Right hindlimb (tissue), 1 donor: ENCODE measurements at regions not wholly inside any gene's neighbourhood (a gene's known extent, or its start where the extent isn't known, plus 50 kb on each side); places are given as distances from the start of the nearest gene placed in this dataset.
"Not testable (repeated sequence)": the region's sequence is repeated elsewhere in the genome, so short reads cannot be mapped to it uniquely, and the experiment has no call there.

ENCODE experiments used
- DNase-seq: peaks from one replicate; pipeline ENCODE4 v3.0.0-alpha.2; 2018

DNA sequence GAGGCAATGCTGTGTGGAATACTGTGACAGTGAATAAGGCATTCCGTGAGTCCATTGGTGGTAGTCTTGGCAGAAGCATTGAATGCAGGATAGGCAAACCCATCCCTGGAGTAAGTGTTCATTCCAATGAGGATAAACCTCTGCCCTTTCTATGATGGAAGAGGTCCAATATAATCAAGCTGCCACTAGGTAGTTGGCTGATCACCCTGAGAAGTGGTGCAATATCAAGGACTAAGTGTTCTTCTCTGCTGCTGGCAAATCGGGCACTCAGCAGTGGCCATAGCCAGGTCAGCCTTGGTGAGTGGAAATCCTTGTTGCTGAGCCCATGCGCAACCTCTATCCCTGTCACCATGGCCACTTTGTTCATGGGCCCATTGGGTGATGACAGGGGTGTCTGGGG is 70.1 kb downstream of the FBXO4 start:
- DNase-seq = no peak

DNA sequence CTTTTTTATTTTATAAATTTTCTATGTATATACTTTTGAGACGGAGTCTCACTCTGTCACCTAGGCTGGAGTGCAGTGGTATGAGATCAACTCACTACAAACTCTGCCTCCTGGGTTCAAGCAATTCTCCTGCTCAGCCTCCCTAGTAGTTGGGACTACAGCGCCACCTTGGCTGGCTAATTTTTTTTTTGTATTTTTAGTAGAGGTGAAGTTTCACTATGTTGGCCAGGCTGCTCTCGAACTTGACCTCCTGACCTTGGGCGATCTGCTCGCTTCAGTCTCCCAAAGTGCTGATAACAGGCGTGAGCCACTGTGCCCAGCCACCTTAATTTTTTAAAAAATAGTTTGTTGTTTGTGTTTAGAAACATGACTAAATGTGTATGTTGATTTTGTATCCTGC is 76.6 kb downstream of the FBXO4 start:
- DNase-seq = no peak

DNA sequence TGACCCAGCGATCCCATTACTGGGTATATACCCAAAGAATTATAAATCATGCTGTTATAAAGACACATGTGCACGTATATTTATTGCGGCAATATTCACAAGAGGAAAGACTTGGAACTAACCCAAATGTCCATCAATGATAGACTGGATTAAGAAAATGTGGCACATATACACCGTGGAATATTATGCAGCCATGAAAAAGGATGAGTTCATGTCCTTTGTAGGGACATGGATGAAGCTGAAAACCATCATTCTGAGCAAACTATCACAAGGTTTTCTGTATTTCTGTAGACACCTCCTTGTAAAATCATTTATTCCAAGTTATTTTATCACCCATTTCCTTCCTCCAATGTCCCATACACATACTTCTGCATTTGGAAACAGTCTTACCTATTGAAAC is 78.8 kb downstream of the FBXO4 start:
- not testable (repeated sequence) for DNase-seq

GRCh38 chr5:42005561-42006153 is 80.6 kb downstream of the FBXO4 start:
- DNase-seq = no peak

GRCh38 chr5:42013561-42013960 is 88.5 kb downstream of the FBXO4 start:
- no peak for DNase-seq

GRCh38 chr5:42015254-42015653 is 90.2 kb downstream of the FBXO4 start:
- no peak for DNase-seq

DNA sequence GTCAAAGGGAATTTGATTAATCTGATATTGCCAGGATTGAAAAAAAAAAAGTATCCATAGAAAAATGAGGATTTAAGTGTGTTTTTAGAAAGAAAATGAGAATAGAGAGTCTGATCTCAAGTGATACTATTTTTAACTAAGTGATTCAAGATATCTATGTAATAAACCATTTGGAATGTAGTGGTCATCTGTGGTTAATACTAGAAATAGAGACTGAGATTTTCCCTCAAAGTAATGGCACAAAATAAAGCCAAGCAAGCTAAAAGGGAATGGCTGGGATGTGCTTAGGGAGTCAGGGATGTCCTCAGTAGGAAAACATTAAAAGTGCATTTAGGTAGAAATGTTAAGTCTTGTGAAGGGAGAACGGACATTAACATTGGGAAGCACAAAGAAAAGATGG is 90.6 kb downstream of the FBXO4 start:
- DNase-seq = no peak

DNA sequence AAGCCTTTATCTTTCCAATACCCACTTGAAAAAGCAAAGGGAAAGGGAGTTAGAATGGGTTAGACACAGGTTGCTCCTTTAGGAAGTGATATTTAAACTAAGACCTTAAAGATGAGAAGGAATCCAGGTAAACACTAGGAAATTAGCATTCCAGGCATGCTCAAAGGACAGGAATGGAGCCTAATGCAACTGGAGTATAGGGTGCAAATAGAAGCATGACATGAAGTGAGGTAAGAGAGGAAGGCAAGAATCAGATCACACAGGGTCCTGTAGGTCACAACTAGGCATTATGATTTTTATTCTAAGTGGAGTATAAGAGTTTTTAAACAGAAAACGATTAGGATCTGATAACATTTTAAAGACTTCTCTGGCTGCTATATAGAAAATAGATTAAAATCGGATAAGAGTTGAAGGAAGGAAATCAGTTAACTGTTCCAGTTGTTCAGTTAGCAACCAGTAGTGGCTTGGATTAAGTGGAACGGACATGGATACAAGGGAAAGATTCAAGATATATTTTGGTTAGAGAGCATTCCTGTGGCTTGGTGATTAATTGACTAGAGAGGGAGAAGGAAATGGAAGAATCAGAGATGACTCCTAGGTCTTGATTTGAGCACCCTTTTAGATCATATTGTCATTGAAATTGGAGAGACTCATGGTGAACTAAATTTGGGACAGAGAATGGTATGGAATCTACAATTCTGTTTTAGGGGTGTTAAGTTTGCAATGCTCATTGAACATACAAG is 95.9 kb downstream of the FBXO4 start:
- DNase-seq = no peak

DNA sequence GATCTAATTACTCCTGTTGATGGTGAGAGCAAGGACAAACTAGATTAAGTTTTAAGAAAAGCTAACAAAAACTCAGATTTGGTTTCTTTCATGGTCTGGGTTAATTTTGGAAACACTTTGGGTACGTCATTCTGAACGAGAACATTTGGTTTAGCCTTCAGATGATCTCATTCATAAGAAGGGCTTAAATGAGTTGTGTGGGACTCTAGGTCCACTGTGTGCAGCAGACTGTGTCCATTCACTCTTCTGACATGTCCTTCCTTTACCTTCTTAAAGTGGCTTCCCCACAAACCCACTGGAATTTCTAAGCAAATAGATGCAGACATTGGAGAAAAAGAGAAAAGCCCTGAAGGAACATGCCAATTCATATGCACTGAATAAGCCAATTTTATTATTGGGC is 96.8 kb downstream of the FBXO4 start:
- DNase-seq = no peak

- DNase-seq = no peak
These were observed 97.4 kb downstream of the FBXO4 start for GRCh38 chr5:42022383-42022972.

DNA sequence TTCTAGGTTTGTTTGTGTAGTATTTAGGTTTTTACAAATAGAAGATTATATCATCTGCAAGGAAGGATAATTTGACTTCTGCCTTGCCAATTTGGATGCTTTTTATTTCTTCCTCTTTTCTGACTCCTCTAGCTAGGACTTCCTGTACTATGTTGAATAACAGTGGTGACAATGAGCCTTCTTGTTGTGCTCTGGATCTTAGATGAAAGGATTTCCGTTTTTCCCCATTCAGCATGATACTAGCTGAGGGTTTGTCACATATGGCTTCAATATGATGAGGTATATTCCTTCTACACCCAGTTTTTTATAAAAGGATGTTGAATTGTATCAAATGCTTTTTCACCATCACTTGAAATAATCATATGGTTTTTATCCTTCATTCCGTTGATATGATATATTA is 101.4 kb downstream of the FBXO4 start:
- no peak for DNase-seq

GRCh38 chr5:42032137-42032536 is 107.1 kb downstream of the FBXO4 start:
- no peak for DNase-seq

DNA sequence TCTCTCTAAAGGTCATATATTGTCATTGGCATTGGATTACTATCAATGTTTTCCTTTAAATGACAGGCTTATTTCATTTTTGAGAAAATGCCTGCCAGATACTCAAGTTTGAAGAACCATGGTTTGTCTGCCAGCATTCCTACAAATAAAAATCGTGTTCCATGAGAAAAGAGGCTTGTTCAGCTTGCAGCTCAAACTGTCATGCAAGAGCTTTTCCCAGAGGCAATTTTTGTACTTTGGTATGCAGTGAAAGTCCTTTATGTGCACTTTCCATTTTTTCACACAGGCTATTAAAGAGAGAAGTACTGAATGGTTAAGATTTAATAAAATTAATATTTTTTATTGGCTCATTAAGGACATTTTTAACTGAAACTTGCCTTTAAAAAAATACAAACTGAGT is 110.4 kb downstream of the FBXO4 start:
- no peak for DNase-seq

- DNase-seq = no peak
These were observed 111.3 kb downstream of the FBXO4 start for GRCh38 chr5:42036379-42036778.

GRCh38 chr5:42037379-42037932 is 112.4 kb downstream of the FBXO4 start:
- no peak for DNase-seq

DNA sequence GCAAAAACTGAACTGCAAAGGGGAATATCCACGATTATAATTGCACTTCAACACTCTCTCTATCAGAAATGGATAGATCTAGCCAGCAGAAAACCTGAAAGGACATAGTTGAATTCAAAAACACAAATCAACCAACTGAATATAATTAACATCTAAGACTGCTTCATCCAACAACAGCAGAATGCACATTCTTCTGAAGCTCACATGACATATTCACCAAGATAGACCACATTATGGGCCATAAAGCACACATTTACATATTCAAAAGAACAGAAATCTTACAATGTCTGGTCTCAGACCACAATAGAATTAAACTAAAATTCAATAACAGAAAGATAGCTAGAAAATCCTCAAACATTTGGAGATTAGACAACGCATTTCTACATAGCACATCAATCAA is 118.3 kb downstream of the FBXO4 start:
- DNase-seq = no peak

DNA sequence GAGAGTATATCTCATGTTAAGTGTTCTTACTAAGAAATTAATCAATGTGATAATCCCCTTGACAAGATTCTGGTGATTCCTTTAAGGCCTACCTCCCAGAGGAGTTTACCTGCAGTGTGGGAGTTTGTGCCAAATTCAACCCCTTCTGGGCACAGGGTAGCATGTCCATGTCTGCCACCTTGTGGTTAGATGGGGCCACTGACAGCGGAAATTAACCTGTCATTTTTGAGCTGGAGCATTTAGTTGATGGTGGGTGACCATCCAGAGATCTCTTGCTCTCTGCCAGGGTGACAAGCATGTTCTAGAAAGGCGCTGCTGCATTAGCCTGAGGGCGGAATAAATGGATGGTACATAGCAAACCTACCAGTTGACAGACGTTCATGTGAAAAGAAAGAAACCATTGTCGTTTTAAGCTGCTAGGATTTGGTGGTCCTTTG is 132.2 kb downstream of the FBXO4 start:
- no peak for DNase-seq

DNA sequence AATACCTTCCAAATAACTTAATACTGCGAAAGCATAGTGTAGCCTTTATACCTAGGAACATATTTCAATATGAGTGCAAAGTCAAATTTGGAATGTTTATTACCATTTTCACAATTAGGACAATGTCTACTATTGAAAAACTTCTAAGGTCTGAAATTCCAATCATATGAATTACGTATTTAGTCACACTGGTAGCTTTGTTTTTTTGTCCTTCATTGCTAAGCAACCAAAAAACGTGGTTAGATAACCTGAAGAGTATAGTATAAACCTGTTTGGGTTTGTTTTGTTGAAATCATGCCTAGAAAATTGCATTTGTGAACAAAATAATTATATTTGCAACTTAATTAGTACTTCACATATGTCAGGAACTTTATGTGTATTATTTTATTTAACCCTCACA is 134.2 kb downstream of the FBXO4 start:
- no peak for DNase-seq

DNA sequence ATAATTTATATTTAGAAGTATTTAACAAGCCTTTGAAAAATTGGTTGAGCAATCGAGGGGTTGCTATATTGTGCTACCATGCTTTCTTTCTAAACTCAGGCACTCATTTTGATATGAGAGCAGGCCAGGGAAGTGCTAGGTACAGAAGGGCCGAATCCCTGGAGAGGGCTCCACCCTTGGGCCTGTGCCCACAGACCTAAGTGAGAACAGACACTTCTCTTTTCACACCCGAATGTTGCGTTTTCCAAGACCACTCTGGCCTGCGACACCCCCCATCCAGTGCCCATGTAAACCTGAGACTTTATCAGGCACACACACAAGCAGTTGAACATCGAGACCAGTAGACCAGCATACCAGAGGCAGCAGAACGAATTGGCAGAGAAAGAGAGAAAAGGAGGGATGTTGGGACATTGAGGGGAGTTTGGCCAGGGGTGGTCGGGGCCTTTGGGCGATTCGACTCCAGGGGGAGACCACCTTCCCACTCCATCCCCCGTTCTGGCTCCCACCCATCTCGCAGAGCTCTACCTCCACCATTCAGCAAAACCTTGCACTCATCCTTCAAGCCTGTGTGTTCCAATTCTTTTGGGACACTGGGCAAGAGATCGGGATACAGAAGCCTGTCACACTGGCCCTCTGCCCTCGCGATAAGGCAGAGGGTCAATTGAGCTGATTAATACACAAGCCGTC is 134.8 kb downstream of the FBXO4 start:
- no peak for DNase-seq

GRCh38 chr5:42061121-42061520 is 136.0 kb downstream of the FBXO4 start:
- no peak for DNase-seq

- no peak for DNase-seq
These were observed 139.7 kb downstream of the FBXO4 start for GRCh38 chr5:42064821-42065220.

GRCh38 chr5:42066131-42066530 is 141.1 kb downstream of the FBXO4 start:
- no peak for DNase-seq

DNA sequence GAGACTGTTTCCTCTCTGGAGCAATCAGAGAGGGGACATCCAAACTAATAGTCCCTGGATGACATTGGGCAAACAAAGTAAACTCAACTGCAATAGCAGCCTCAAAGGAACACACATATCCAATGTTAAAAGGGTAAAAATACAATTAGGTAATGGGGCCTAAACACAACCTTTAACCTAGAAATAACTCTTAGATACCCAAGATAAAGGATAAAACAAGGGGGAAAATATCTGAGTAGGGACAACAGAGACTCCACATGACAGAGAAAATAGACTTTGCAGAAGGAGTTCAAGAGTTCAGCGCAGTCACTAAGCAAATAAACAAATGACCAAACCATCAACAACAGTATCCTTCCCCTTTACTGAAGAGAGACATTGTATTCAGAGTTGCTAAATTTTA is 149.3 kb downstream of the FBXO4 start:
- no peak for DNase-seq

- DNase-seq = no peak
These were observed 164.6 kb downstream of the FBXO4 start for GRCh38 chr5:42089705-42090104.
